Loucy (cell line): ENCODE measurements at regions not wholly inside any gene's neighbourhood (a gene's known extent, or its start where the extent isn't known, plus 50 kb on each side); places are given as distances from the start of the nearest gene placed in this dataset.

ENCODE experiments used
- H2AFZ ChIP-seq: fragments of 200-600 bp; sonication (generic); 2 replicates; pipeline ENCODE4 v1.6.0; 2016; ENCODE audit warnings: antibody characterized with exemption, mild to moderate bottlenecking, low read length, moderate library complexity
- H3F3A ChIP-seq: fragments of 200-600 bp; 2 replicates; pipeline ENCODE4 v1.6.0; 2016; ENCODE audit warnings: antibody characterized with exemption, low read depth, mild to moderate bottlenecking
- H3K27me3 ChIP-seq: fragments of 200-600 bp; sonication (generic); 2 replicates; pipeline ENCODE4 v1.6.1; 2014; ENCODE audit warnings: low read length, mild to moderate bottlenecking; ENCODE audit not compliant: insufficient read depth, poor library complexity, severe bottlenecking
- H3K36me3 ChIP-seq: fragments of 200-600 bp; sonication (generic); 2 replicates; pipeline ENCODE4 v1.6.1; 2016; ENCODE audit warnings: low read length; ENCODE audit not compliant: insufficient read depth
- H3K4me1 ChIP-seq: fragments of 200-600 bp; sonication (generic); 2 replicates; pipeline ENCODE4 v1.5.1; 2014; ENCODE audit warnings: low read length, mild to moderate bottlenecking; ENCODE audit not compliant: insufficient read depth, poor library complexity, severe bottlenecking
- H3K4me2 ChIP-seq: fragments of 200-600 bp; sonication (generic); 2 replicates; pipeline ENCODE4 v1.6.0; 2014; ENCODE audit warnings: antibody characterized with exemption, low read length, low read depth, mild to moderate bottlenecking; ENCODE audit not compliant: poor library complexity, severe bottlenecking
- H3K4me3 ChIP-seq: fragments of 200-600 bp; sonication (generic); 2 replicates; pipeline ENCODE4 v1.5.1; 2014; ENCODE audit warnings: low read length, mild to moderate bottlenecking, mixed read lengths; ENCODE audit not compliant: poor library complexity, severe bottlenecking
- H3K79me2 ChIP-seq: fragments of 200-600 bp; sonication (generic); 2 replicates; pipeline ENCODE4 v1.6.1; 2014; ENCODE audit warnings: low read length; ENCODE audit not compliant: insufficient read depth
- H3K9ac ChIP-seq: fragments of 200-600 bp; sonication (generic); 2 replicates; pipeline ENCODE4 v1.6.0; 2014; ENCODE audit warnings: mild to moderate bottlenecking, low read depth, low read length, moderate library complexity; ENCODE audit not compliant: poor library complexity, severe bottlenecking
- H3K9me2 ChIP-seq: fragments of 200-600 bp; sonication (generic); replicated peaks from 2 replicates; pipeline ENCODE4 v1.6.1; 2016; ENCODE audit warnings: low read depth, low read length, mixed read lengths
- H3K9me3 ChIP-seq: fragments of 200-600 bp; sonication (generic); 2 replicates; pipeline ENCODE4 v1.6.1; 2014; ENCODE audit warnings: mild to moderate bottlenecking, antibody characterized with exemption, low read length, low read depth; ENCODE audit not compliant: insufficient read depth
- H4K20me1 ChIP-seq: fragments of 200-600 bp; sonication (generic); 2 replicates; pipeline ENCODE4 v1.6.0; 2014; ENCODE audit warnings: antibody characterized with exemption, low read length, mild to moderate bottlenecking; ENCODE audit not compliant: insufficient read depth, poor library complexity, severe bottlenecking
- CTCF ChIP-seq: fragments of 200-600 bp; sonication (generic); conservative IDR thresholded peaks from 2 replicates; pipeline ENCODE4 v1.5.1; 2014; ENCODE audit warnings: mild to moderate bottlenecking, antibody characterized with exemption, low read length
- EZH2phosphoT487 ChIP-seq: fragments of 200-600 bp; IDR thresholded peaks from 2 replicates; pipeline ENCODE4 v1.6.1; 2018; ENCODE audit warnings: antibody characterized with exemption, mild to moderate bottlenecking, moderate library complexity, borderline replicate concordance

DNA sequence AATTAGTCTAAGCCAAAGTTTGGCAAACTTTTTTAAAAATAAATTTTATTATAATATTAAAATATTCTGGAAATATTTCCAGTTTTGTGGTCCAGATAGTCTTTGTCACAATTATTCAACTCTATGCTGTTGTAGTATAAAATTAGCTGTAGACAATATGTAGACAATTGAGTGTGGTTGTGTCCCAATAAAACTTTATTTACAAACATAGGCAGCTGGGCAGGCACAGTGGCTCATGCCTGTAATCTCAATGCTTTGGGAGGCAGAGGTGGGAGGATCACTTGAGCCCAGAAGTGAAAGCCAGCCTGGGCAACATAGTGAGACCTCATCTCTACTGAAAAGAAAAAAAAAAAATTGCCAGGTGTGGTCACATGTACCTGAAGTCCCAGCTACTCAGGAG, 150.5 kb upstream of the EPB41L4A start:
- H3K4me3 ChIP-seq, result no peak overlapping the region
- H3K4me1 ChIP-seq, result no peaks in the 10 kb centered on the region
- H3K36me3 ChIP-seq, result no peaks in the 10 kb centered on the region
- H3K27me3 ChIP-seq, result no peaks in the 10 kb centered on the region
- no peaks in the 10 kb centered on the region for H4K20me1 ChIP-seq
- no peak overlapping the region for H3K4me2 ChIP-seq
- H3K79me2 ChIP-seq, result no peaks in the 10 kb centered on the region
- H2AFZ ChIP-seq, result no peak overlapping the region
- no peak overlapping the region for H3K9ac ChIP-seq
- no peak for TF ChIP-seq CTCF
- no peak for TF ChIP-seq EZH2phosphoT487
- no peaks in the 10 kb centered on the region for H3F3A ChIP-seq
- no peaks in the 10 kb centered on the region for H3K9me2 ChIP-seq
- no peaks in the 10 kb centered on the region for H3K9me3 ChIP-seq

GRCh38 chr5:112570708-112571444, 151.8 kb upstream of the EPB41L4A start:
- no peaks in the 10 kb centered on the region for H3K36me3 ChIP-seq
- H3K79me2 ChIP-seq, result no peaks in the 10 kb centered on the region
- H3K9me3 ChIP-seq, result no peaks in the 10 kb centered on the region
- TF ChIP-seq CTCF (no peak), EZH2phosphoT487 (no peak)
- no peaks in the 10 kb centered on the region for H3K4me1 ChIP-seq
- H3K4me2 ChIP-seq, result no peak overlapping the region
- no peak overlapping the region for H3K4me3 ChIP-seq
- H3F3A ChIP-seq, result no peaks in the 10 kb centered on the region
- H3K9ac ChIP-seq, result no peak overlapping the region
- no peak overlapping the region for H2AFZ ChIP-seq
- no peaks in the 10 kb centered on the region for H3K9me2 ChIP-seq
- no peaks in the 10 kb centered on the region for H4K20me1 ChIP-seq
- H3K27me3 ChIP-seq, result no peaks in the 10 kb centered on the region

DNA sequence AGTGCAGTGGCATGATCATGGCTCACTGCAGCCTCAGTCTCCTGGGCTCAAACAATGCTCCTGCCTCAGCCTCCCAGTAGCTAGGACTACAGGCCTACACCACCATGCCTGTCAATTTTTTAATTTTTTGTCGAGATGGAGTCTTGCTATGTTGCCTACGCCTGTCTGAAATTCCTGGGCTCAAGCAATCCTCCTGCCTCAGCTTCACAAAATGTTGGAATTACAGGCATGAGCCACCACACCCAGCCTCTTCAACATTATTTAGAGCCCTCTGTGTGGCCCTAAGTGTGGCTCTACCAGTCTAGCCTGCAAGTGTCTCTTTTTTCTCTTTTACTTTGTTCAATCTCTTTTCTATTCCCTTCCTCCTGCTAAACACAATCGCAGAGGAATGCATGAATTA, 154.4 kb upstream of the EPB41L4A start:
- Histone ChIP-seq H3K36me3 (no peaks in the 10 kb centered on the region), H3K27me3 (no peaks in the 10 kb centered on the region), H4K20me1 (no peaks in the 10 kb centered on the region)

More for the DNA sequence above, 154.4 kb upstream of the EPB41L4A start:
- Histone ChIP-seq H3K4me3 (no peak overlapping the region), H2AFZ (no peak overlapping the region), H3F3A (no peaks in the 10 kb centered on the region), H3K9me2 (no peaks in the 10 kb centered on the region), H3K79me2 (no peaks in the 10 kb centered on the region), H3K9ac (no peak overlapping the region), H3K4me1 (no peaks in the 10 kb centered on the region), H3K4me2 (no peak overlapping the region), H3K9me3 (no peaks in the 10 kb centered on the region)
- no peak for TF ChIP-seq EZH2phosphoT487
- no peak for TF ChIP-seq CTCF
